SH-SY5Y (cell line): ENCODE measurements at regions not wholly inside any gene's neighbourhood (a gene's known extent, or its start where the extent isn't known, plus 50 kb on each side); places are given as distances from the start of the nearest gene placed in this dataset.

Experiments
- GATA2 ChIP-seq: IDR thresholded peaks from 2 replicates; pipeline ENCODE4 v1.6.1; 2011; ENCODE audit warnings: mild to moderate bottlenecking, low read depth, low read length
- GATA3 ChIP-seq: IDR thresholded peaks from 2 replicates; pipeline ENCODE4 v1.6.1; 2011; ENCODE audit warnings: low read depth, mild to moderate bottlenecking, low read length, moderate library complexity

GRCh38 chrX:9205599-9206223 lies 171.8 kb upstream of the FAM9B start:
- TF ChIP-seq GATA2 (no peak), GATA3 (no peak)
